ENCODE measurements at regions not wholly inside any gene's neighbourhood (a gene's known extent, or its start where the extent isn't known, plus 50 kb on each side); places are given as distances from the start of the nearest gene placed in this dataset.
"Not testable (repeated sequence)": the region's sequence is repeated elsewhere in the genome, so short reads cannot be mapped to it uniquely, and the experiment has no call there.

- DNase-seq: no peak
Observed at GRCh38 chr5:110872963-110873362, 134.2 kb downstream of the SLC25A46 start.

DNA sequence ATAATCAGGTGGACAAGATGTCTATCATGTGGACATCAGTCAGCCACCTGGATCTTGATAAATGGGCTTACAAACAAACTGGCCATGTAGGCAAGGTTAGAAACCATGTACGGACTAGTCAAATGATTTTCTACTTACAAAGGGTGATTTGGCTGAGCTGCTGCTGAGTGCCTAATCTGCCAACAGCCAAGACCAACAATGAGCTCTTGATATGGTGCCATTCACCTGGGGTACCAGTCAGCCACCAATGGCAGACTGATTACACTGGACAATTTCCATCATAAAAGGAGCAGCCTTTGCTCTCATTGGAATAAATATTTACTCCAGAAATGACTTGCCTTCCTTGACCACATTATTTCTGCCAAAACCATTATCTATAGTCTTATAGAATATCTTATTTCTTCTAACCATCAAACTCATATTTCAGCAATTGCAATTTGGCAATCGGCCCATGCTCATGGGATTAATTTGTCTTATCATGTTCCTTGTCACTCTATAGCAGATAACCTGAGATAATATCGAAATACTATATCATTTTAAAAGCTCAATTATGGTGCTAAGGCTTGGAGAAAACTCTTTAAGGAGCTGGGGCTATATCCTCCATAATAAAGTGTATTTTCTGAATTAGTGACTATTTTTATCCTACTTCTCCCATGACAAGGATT lies 135.1 kb downstream of the SLC25A46 start:
- DNase-seq: no peak

GRCh38 chr5:110875115-110875514 lies 136.3 kb downstream of the SLC25A46 start:
- DNase-seq: not testable (repeated sequence)

DNA sequence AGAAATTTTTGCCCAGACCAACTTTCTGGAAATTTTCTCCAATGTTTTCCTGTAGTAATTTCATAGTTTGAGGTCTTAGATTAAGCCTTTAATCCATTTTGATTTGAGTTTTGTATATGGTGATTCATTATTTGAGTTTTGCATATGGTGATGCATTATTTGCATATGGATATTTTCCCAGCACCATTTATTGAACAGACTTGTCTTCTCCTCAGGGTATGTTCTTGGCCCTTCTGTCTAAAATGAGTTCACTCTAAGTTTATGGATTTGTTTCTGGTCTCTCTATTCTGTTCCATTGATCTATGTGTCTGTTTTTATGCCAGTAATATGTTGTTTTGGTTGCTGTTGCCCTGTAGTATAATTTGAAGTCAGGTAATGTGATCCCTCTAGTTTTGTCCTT lies 139.3 kb downstream of the SLC25A46 start:
- peak in 1 of 2 experiments; percentile 8 for DNase-seq

GRCh38 chr5:110879675-110880074 lies 140.9 kb downstream of the SLC25A46 start:
- no peak for DNase-seq

DNA sequence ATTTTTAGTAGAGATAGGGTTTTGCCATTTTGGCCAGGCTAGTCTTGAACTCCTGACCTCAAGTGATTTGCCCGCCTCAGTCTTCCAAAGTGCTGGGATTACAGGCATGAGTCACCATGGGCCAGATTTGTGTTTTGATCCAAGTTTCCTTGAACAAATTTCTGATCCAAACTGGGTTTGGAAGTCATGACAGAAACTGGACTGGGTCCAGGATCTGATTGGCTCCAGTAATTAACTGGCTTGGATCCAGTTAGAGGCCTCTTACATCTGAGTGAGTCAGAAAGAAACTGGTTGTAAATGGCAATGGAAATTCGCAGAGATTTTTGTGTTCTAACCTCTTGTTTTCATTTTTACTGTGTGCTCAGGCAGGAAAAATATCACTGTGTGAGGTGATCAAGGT lies 141.6 kb downstream of the SLC25A46 start:
- DNase-seq: no peak

DNA sequence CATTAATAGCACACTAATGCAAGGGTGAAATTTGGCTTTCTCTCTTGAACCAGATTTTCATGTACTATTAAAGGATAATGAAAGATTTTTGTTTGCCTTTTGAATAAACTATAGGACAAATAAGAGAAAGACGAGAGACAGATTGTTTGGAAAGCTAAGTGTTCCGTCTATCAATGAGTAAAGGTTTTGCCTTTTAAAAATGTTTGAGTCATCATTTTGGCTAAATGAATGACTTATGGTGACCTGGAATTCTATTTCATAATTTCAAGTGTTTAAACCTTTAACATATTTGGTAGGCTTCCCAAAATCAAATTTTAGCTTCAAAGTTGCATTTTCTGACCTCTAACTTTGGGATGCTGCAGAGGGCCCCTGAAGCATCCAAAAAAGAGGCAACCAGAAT lies 145.2 kb downstream of the SLC25A46 start:
- no peak for DNase-seq

DNA sequence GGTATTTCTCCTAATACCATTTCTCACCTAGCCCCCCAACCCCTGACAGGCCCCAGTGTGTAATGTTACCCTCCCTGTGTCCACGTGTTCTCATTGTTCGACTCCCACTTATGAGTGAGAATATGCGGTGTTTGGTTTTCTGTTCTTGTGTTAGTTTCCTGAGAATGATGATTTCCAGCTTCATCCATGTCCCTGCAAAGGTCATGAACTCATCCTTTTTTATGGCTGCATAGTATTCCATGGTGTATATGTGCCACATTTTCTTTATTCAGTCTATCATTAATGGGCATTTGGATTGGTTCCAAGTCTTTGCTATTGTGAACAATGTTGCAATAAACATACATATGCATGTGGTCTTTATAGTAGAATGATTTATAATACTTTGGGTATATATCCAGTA lies 148.4 kb downstream of the SLC25A46 start:
- DNase-seq: not testable (repeated sequence)

DNA sequence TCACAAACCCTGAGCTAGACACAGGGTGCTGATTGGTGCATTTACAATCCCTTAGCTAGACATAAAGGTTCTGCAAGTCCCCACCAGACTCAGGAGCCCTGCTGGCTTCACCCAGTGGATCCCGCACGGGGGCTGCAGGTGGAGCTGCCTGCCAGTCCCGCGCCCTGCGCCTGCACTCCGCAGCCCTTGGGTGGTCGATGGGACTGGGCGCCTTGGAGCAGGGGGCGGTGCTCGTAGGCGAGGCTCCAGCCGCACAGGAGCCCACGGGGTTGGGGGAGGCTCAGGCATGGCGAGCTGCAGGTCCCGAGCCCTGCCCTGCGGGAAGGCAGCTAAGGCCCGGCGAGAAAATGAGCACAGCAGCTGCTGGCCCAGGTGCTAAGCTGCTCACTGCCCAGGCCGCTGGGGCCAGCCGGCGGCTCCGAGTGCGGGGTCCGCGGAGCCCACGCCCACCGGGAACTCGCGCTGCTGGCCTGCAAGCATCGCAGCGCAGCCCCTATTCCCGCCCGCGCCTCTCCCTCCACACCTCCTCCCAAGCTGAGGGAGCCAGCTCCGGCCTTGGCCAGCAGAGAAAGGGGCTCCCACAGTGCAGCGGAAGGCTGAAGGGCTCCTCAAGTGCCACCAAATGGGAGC lies 155.2 kb downstream of the SLC25A46 start:
- not testable (repeated sequence) for DNase-seq

DNA sequence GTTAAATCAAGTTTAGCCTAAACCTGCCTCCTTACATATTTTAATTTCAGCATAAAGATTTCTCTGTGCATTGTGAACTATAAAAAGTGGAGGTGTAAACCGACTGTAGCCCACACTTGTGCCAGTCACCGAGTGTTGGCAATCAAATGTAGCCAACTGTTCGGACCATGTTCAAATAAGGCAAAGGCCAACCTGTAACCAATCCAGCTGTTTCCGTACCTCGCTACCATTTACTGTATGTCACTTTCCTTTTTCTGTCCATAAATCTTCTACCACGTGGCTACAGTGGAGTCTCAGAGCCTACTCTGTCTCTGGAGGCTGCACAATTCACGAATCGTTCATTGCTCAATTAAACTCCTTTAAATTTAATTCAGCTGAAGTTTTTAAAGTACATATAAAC lies 156.0 kb downstream of the SLC25A46 start:
- no peak for DNase-seq

- DNase-seq: no peak
Observed at GRCh38 chr5:110896901-110897300, 158.1 kb downstream of the SLC25A46 start.

DNA sequence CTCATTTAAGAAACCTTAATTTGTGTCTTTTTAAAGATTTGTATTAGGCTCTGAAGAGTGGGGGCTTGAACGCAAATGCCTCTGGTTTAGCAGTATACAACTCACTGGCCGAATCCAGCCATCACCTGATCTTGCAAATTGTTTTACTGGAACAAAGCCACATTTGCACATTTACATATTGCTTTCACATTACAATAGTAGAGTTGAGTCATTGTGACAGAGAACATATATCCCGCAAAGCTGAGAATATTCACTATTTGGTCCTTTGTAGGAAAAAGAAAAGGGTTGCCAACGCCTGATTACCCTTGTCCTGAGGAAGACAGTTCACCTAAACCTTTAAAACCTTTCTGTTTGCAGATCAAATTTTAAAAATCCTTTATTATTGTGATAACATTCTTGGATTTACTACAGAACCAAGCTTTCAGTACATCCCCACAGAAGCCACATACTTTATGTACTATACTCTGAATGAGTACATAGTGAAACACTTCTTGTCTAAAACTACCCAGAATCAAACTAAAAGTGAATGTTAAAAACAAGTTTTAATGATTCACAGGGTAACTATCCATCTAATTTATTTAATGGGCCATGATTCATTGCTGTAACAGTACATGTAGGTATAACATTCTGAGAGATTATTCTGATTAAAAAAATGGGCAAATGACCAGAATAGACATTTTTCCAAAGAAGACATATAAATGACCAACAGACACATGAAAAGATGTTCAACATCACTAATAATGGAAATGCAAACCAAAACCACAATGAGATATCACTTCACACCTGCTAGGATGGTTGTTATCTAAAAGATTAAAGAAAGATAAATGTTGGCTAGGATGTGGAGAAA lies 161.0 kb downstream of the SLC25A46 start:
- DNase-seq: no peak

DNA sequence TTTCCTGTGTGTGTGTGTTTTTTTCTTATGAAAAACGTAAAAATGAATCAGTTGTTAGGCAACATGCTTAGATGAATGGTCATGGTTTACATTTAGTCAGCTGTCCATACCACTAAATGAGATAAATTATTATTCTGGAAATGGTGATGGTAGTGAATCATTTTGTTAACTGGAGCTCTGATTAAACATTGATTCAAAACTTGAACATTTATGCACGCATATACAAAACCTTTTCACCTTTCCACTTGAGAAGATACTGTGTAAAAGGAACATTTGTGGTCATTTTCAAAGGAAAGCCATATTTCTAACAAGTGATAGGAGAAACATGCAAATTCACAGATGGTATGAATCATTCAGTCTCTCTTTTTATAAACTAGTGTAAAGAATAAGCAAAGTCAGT lies 162.0 kb downstream of the SLC25A46 start:
- DNase-seq: no peak

GRCh38 chr5:110903966-110904365 lies 165.2 kb downstream of the SLC25A46 start:
- DNase-seq: no peak

DNA sequence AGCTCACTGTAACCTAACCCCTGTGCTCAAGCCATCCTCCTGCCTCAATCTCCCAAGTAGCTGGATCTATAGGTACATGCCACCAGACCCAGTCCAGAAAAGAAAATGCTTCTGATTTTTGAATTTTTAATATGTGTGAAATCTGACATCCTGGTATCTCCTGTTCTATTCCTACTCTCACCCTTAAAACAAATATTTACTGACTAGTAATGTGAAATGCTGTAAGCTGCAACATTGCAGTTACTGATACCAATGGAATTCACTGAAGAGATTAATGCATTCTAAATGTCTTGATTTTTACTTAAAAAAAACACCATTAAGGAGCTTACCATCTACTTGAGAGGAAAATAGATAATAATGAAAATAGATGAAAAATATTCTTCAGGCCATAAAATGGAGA lies 162.7 kb upstream of the TSLP start:
- DNase-seq: no peak

- no peak for DNase-seq
Observed at GRCh38 chr5:110909415-110909814, 162.1 kb upstream of the TSLP start.

GRCh38 chr5:110909950-110910349 lies 161.6 kb upstream of the TSLP start:
- no peak for DNase-seq

- no peak for DNase-seq
Observed at GRCh38 chr5:110913221-110913620, 158.3 kb upstream of the TSLP start.

DNA sequence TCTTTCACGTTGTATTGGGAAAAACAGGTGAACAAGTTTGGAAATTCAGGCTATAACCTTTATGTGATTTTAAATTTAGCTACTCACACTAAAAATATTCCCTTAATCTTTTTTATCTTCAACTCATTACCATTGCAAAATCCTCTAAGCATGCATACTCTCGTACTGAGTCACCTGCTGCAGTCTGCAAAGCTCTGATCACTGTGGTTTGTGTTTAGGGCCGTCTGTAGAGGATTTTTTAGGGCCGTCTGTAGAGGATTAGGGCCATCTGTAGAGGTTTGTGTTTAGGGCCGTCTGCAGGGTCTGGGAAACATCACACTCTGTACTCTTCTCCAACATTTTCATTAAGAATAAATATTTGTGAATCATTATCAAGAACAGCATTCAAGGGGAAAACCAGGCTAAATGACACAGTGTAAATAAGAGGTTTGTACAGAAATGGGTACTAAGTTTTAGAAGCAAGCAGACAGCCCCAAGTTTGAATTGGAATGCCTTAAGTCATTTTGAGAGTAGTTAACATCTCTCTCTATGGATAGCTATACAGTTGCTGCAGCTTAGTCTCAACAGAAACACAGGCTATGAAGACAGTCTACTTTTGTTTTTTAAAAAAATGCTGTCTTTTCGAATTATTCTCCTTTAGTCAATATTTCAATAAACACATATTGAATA lies 155.0 kb upstream of the TSLP start:
- DNase-seq: no peak

GRCh38 chr5:110917161-110917875 lies 154.2 kb upstream of the TSLP start:
- no peak for DNase-seq

- DNase-seq: no peak
Observed at GRCh38 chr5:110918683-110919082, 152.8 kb upstream of the TSLP start.

- DNase-seq: no peak
Observed at GRCh38 chr5:110923971-110924370, 147.5 kb upstream of the TSLP start.

GRCh38 chr5:110925398-110925797 lies 146.1 kb upstream of the TSLP start:
- DNase-seq: no peak

Data from NCI-H526 (cell line).